IMR-90 (cell line): ENCODE measurements at regions not wholly inside any gene's neighbourhood (a gene's known extent, or its start where the extent isn't known, plus 50 kb on each side); places are given as distances from the start of the nearest gene placed in this dataset.

Source experiments
- ATAC-seq: fragments of 200-7000 bp; cut with Tn5 transposase; 2 replicates; pipeline ENCODE4 v1.9.1; 2020; ENCODE audit warnings: low read depth, mild to moderate bottlenecking, moderate library complexity
- BruUV-seq: library from RNA; stranded (reverse); fragments of 400-500 nt; replicated peaks from 2 replicates; lab custom pipeline; 2021; lab: Mats Ljungman, UMichigan
- CTCF ChIA-PET: fragments of 300-600 bp; formaldehyde crosslinking; extraction: SDS; loops from one replicate; lab custom pipeline; 2021; ENCODE audit warnings: antibody characterized with exemption; lab: Yijun Ruan, JAX
- POLR2A ChIA-PET: fragments of 300-600 bp; sonication (Branson Sonifier 250); formaldehyde crosslinking; loops from one replicate; lab custom pipeline; 2022; ENCODE audit warnings: antibody characterized with exemption; ENCODE audit not compliant: unreplicated experiment; lab: Charles Lee
- DNase-seq: peaks from one replicate; pipeline ENCODE4 v3.0.0; 2013
- H2AFZ ChIP-seq: replicated peaks from 2 replicates; pipeline ENCODE3; 2013; ENCODE audit warnings: low read length, mild to moderate bottlenecking; ENCODE audit not compliant: poor library complexity
- H2AK5ac ChIP-seq: 2 replicates; pipeline ENCODE4 v1.6.1; 2013; ENCODE audit warnings: low read depth, low read length, inconsistent platforms
- H2AK9ac ChIP-seq: replicated peaks from 2 replicates; pipeline ENCODE3; 2013; ENCODE audit warnings: mild to moderate bottlenecking, low read depth, low read length, moderate library complexity; ENCODE audit not compliant: poor library complexity
- H2BK120ac ChIP-seq: 2 replicates; pipeline ENCODE4 v1.6.1; 2013; ENCODE audit warnings: low read depth, low read length, inconsistent platforms
- H2BK15ac ChIP-seq: 3 replicates; pipeline ENCODE4 v1.6.1; 2013; ENCODE audit warnings: low read depth, low read length, inconsistent platforms
- H2BK20ac ChIP-seq: 2 replicates; pipeline ENCODE4 v1.6.1; 2013; ENCODE audit warnings: low read depth, mild to moderate bottlenecking, inconsistent platforms, low read length, moderate library complexity
- H2BK5ac ChIP-seq: 2 replicates; pipeline ENCODE4 v1.6.1; 2013; ENCODE audit warnings: mild to moderate bottlenecking, low read depth, low read length, inconsistent platforms; ENCODE audit not compliant: poor library complexity, severe bottlenecking
- H3K14ac ChIP-seq: replicated peaks from 2 replicates; pipeline ENCODE4 v1.6.1; 2013; ENCODE audit warnings: low read depth, low read length, inconsistent platforms
- H3K18ac ChIP-seq: 2 replicates; pipeline ENCODE4 v1.6.1; 2013; ENCODE audit warnings: low read depth, low read length, control low read depth
- H3K23ac ChIP-seq: 2 replicates; pipeline ENCODE4 v1.6.1; 2013; ENCODE audit warnings: low read depth, low read length, inconsistent platforms
- H3K27ac ChIP-seq: 2 replicates; pipeline ENCODE4 v1.5.1; 2013; ENCODE audit warnings: mild to moderate bottlenecking, control low read depth, low read length; ENCODE audit not compliant: insufficient read depth
- H3K27me3 ChIP-seq: 2 replicates; pipeline ENCODE4 v1.6.1; 2013; ENCODE audit warnings: low read length; ENCODE audit not compliant: control insufficient read depth, insufficient read depth
- H3K36me3 ChIP-seq: 2 replicates; pipeline ENCODE4 v1.6.1; 2013; ENCODE audit warnings: low read length, mixed read lengths; ENCODE audit not compliant: control insufficient read depth, insufficient read depth
- H3K4ac ChIP-seq: 2 replicates; pipeline ENCODE4 v1.6.1; 2013; ENCODE audit warnings: low read depth, low read length, inconsistent platforms
- H3K4me1 ChIP-seq: 2 replicates; pipeline ENCODE4 v1.6.1; 2013; ENCODE audit warnings: low read length, mixed read lengths; ENCODE audit not compliant: control insufficient read depth, insufficient read depth
- H3K4me2 ChIP-seq: 2 replicates; pipeline ENCODE4 v1.6.1; 2013; ENCODE audit warnings: low read depth, mild to moderate bottlenecking, control low read depth, low read length, moderate library complexity
- H3K4me3 ChIP-seq: 2 replicates; pipeline ENCODE4 v1.5.1; 2013; ENCODE audit warnings: low read depth, mild to moderate bottlenecking, control low read depth, low read length, moderate library complexity; ENCODE audit not compliant: insufficient read depth
- H3K56ac ChIP-seq: 2 replicates; pipeline ENCODE4 v1.6.1; 2013; ENCODE audit warnings: low read length, inconsistent platforms; ENCODE audit not compliant: insufficient read depth; ENCODE audit errors: extremely low read depth
- H3K79me1 ChIP-seq, 2 experiments: 2 replicates each; pipeline ENCODE4 v1.6.1; 2013; ENCODE audit warnings: low read length in 2 of 2, inconsistent platforms in 1 of 2, low read depth in 1 of 2
- H3K9ac ChIP-seq: 2 replicates; pipeline ENCODE4 v1.6.1; 2013; ENCODE audit warnings: low read depth, low read length, control low read depth
- H3K9me1 ChIP-seq: 2 replicates; pipeline ENCODE4 v1.6.1; 2013; ENCODE audit warnings: low read length, inconsistent platforms; ENCODE audit not compliant: insufficient read depth
- H3K9me3 ChIP-seq: 2 replicates; pipeline ENCODE4 v1.6.1; 2013; ENCODE audit warnings: low read length; ENCODE audit not compliant: control insufficient read depth, insufficient read depth
- H4K20me1 ChIP-seq: 2 replicates; pipeline ENCODE4 v1.6.1; 2013; ENCODE audit warnings: low read length, inconsistent platforms; ENCODE audit not compliant: insufficient read depth
- H4K5ac ChIP-seq: 2 replicates; pipeline ENCODE4 v1.6.1; 2013; ENCODE audit warnings: mild to moderate bottlenecking, low read depth, low read length, control low read depth
- H4K8ac ChIP-seq, 2 experiments: 2 replicates each; pipeline ENCODE4 v1.6.1; 2013; ENCODE audit warnings: low read depth in 2 of 2, low read length in 2 of 2, control low read depth in 1 of 2, inconsistent platforms in 1 of 2
- H4K91ac ChIP-seq: 2 replicates; pipeline ENCODE4 v1.6.1; 2013; ENCODE audit warnings: low read depth, low read length, inconsistent platforms; ENCODE audit not compliant: insufficient read depth
- BHLHE40 ChIP-seq: fragments of 150-350 bp; IDR thresholded peaks from 2 replicates; pipeline ENCODE4 v1.6.1; 2016; ENCODE audit warnings: mild to moderate bottlenecking, low read depth, low read length
- CEBPB ChIP-seq: IDR thresholded peaks from 2 replicates; pipeline ENCODE4 v1.6.1; 2012; ENCODE audit warnings: low read depth, low read length, improper control_type of control experiment
- CHD1 ChIP-seq: IDR thresholded peaks from 2 replicates; pipeline ENCODE4 v1.6.1; 2012; ENCODE audit warnings: low read depth, low read length, improper control_type of control experiment
- ELK1 ChIP-seq: fragments of 150-350 bp; IDR thresholded peaks from 2 replicates; pipeline ENCODE4 v1.6.1; 2016; ENCODE audit warnings: low read depth, mild to moderate bottlenecking, low read length, moderate library complexity, borderline replicate concordance
- FOS ChIP-seq: fragments of 150-350 bp; IDR thresholded peaks from 2 replicates; pipeline ENCODE4 v1.6.1; 2016; ENCODE audit warnings: low read depth, low read length
- MAFK ChIP-seq: IDR thresholded peaks from 2 replicates; pipeline ENCODE4 v1.6.1; 2012; ENCODE audit warnings: low read depth, low read length, improper control_type of control experiment
- MAZ ChIP-seq: IDR thresholded peaks from 2 replicates; pipeline ENCODE4 v1.6.1; 2012; ENCODE audit warnings: low read depth, mild to moderate bottlenecking, low read length, improper control_type of control experiment, moderate library complexity, borderline replicate concordance
- MXI1 ChIP-seq: IDR thresholded peaks from 2 replicates; pipeline ENCODE4 v1.6.1; 2012; ENCODE audit warnings: low read depth, mild to moderate bottlenecking, low read length, moderate library complexity, borderline replicate concordance
- NFE2L2 ChIP-seq: fragments of 150-350 bp; IDR thresholded peaks from 2 replicates; pipeline ENCODE4 v1.6.1; 2016; ENCODE audit warnings: low read depth, mild to moderate bottlenecking, low read length
- POLR2A ChIP-seq: IDR thresholded peaks from 2 replicates; pipeline ENCODE4 v1.6.1; 2012; ENCODE audit warnings: mild to moderate bottlenecking, low read depth, low read length
- RAD21 ChIP-seq: IDR thresholded peaks from 2 replicates; pipeline ENCODE4 v1.6.1; 2012; ENCODE audit warnings: low read length, improper control_type of control experiment
- RCOR1 ChIP-seq: IDR thresholded peaks from 2 replicates; pipeline ENCODE4 v1.6.1; 2012; ENCODE audit warnings: mild to moderate bottlenecking, low read length, improper control_type of control experiment; ENCODE audit not compliant: insufficient replicate concordance
- RFX5 ChIP-seq: IDR thresholded peaks from 2 replicates; pipeline ENCODE4 v1.8.0; 2012; ENCODE audit warnings: low read depth, mild to moderate bottlenecking, low read length, moderate library complexity
- SMC3 ChIP-seq: fragments of 150-350 bp; IDR thresholded peaks from 2 replicates; pipeline ENCODE4 v1.6.1; 2016; ENCODE audit warnings: low read depth, mild to moderate bottlenecking, antibody characterized with exemption, low read length, moderate library complexity
- WGBS, 2 experiments: methylation state at CpG; one replicate each; pipeline versions ENCODE4 v1.1.5 to v1.1.7; 2013; ENCODE audit warnings: missing lambda C conversion rate in 2 of 2; ENCODE audit not compliant: insufficient read length in 1 of 2; ENCODE audit errors: extremely low coverage in 2 of 2; 5-methylcytosine and 5-hydroxymethylcytosine counted together
- dilution Hi-C: fragments of 300-500 bp; cut with HindIII; formaldehyde crosslinking; loops from one replicate; pipeline ENCODE4 v1.14.3; 2018; ENCODE audit warnings: low sequenced_read_pairs; ENCODE audit not compliant: unreplicated experiment
- in situ Hi-C: fragments of 300-500 bp; cut with MboI; formaldehyde crosslinking; loops from 3 replicates; pipeline ENCODE4 v1.14.3; 2019; ENCODE audit warnings: low sequenced_read_pairs, inconsistent platforms, mixed read lengths
- intact Hi-C: fragments of 100-400 bp; cut with micrococcal nuclease; formaldehyde crosslinking; loops from 2 replicates; pipeline ENCODE4 v1.10.0; 2022
- TF ChIP-seq, protein P1 (sequence below): fragments of 150-350 bp; IDR thresholded peaks from 2 replicates; pipeline ENCODE4 v1.6.1; 2017; ENCODE audit warnings: mild to moderate bottlenecking, antibody characterized with exemption, low read length, low read depth
- TF ChIP-seq, protein P2 (sequence below): conservative IDR thresholded peaks from 2 replicates; pipeline ENCODE4 v1.5.1; 2012; ENCODE audit warnings: mild to moderate bottlenecking, low read depth, low read length, improper control_type of control experiment

GRCh38 chr5:33258553-33258952, 182.2 kb upstream of the TARS1 start:
- Histone ChIP-seq H3K56ac (no peak overlapping the region), H2BK120ac (peak overlapping the region; percentile 69), H3K9me3 (no peaks in the 10 kb centered on the region), H3K27ac (no peak overlapping the region), H3K36me3 (no peaks in the 10 kb centered on the region), H3K18ac (peak overlapping the region; percentile 70; the same call in 1 of the 2 replicates), H3K27me3 (no peaks in the 10 kb centered on the region), H2BK5ac (peak overlapping the region; percentile 46), H2BK15ac (peak overlapping the region; percentile 85), H2AK5ac (peak overlapping the region; percentile 50), H3K9ac (no peak overlapping the region), H4K8ac (peak overlapping the region; percentile 9 to 17; a peak in 2 of 4 replicates), H2AK9ac (peak overlapping the region; percentile 31), H3K79me1 (no peaks in the 10 kb centered on the region), H3K4me1 (peaks cover 5% of the 10 kb centered on the region), H3K14ac (peak overlapping the region; percentile 39; the same call in 1 of the 2 replicates), H3K9me1 (peaks cover 10% of the 10 kb centered on the region; the same call in 1 of the 2 replicates), H3K4ac (0 out of 2 replicates have a peak overlapping the region, but pooled peaks have one; percentile 11), H3K4me2 (no peak overlapping the region), H4K91ac (0 out of 2 replicates have a peak overlapping the region, but pooled peaks have one; percentile 25), H2BK20ac (peak overlapping the region; percentile 67), H3K23ac (no peak overlapping the region), H2AFZ (no peak overlapping the region), H3K4me3 (no peak overlapping the region), H4K5ac (peak overlapping the region; percentile 5; the same call in 1 of the 2 replicates), H4K20me1 (no peaks in the 10 kb centered on the region)
- 86% methylated on average over 1 of the region's 2 CpGs; no CpG with 5 or more reads in 1 of the 2 experiments for WGBS, 2 experiments
- TF ChIP-seq RFX5 (no peak), MXI1 (no peak), ELK1 (no peak), BHLHE40 (no peak), MAFK (no peak), CEBPB (no peak), NFE2L2 (no peak), MAZ (no peak), RAD21 (no peak), POLR2A (no peak), FOS (no peak), CHD1 (no peak), RCOR1 (no peak), SMC3 (no peak)
- TF ChIP-seq, protein P1, sequence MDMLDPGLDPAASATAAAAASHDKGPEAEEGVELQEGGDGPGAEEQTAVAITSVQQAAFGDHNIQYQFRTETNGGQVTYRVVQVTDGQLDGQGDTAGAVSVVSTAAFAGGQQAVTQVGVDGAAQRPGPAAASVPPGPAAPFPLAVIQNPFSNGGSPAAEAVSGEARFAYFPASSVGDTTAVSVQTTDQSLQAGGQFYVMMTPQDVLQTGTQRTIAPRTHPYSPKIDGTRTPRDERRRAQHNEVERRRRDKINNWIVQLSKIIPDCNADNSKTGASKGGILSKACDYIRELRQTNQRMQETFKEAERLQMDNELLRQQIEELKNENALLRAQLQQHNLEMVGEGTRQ: no peak
- TF ChIP-seq, protein P2, sequence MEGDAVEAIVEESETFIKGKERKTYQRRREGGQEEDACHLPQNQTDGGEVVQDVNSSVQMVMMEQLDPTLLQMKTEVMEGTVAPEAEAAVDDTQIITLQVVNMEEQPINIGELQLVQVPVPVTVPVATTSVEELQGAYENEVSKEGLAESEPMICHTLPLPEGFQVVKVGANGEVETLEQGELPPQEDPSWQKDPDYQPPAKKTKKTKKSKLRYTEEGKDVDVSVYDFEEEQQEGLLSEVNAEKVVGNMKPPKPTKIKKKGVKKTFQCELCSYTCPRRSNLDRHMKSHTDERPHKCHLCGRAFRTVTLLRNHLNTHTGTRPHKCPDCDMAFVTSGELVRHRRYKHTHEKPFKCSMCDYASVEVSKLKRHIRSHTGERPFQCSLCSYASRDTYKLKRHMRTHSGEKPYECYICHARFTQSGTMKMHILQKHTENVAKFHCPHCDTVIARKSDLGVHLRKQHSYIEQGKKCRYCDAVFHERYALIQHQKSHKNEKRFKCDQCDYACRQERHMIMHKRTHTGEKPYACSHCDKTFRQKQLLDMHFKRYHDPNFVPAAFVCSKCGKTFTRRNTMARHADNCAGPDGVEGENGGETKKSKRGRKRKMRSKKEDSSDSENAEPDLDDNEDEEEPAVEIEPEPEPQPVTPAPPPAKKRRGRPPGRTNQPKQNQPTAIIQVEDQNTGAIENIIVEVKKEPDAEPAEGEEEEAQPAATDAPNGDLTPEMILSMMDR: no peak
- peak; percentile 43 for DNase-seq
- peak; percentile 30; the same call in 1 of the 2 replicates for ATAC-seq
- intact Hi-C loops: loop anchor here (5.0 kb wide), 1 partner anchor 61 kb away; no protein-coding TSS in a partner anchor
- dilution Hi-C loops: no loop called here
- BruUV-seq: no TSS peak
- in situ Hi-C loops: no loop called here
- ChIA-PET CTCF (no interaction called here), POLR2A (no interaction called here)
